GM12892 (cell line): ENCODE measurements at regions not wholly inside any gene's neighbourhood (a gene's known extent, or its start where the extent isn't known, plus 50 kb on each side); places are given as distances from the start of the nearest gene placed in this dataset.

ENCODE experiments used
- POLR2A ChIP-seq: IDR thresholded peaks from 2 replicates; pipeline ENCODE4 v1.6.1; 2011; ENCODE audit warnings: low read depth, low read length, control low read depth
- POLR2AphosphoS5 ChIP-seq: IDR thresholded peaks from 2 replicates; pipeline ENCODE4 v1.6.1; 2011; ENCODE audit warnings: low read depth, low read length, control low read depth
- TAF1 ChIP-seq: IDR thresholded peaks from 2 replicates; pipeline ENCODE4 v1.6.1; 2011; ENCODE audit warnings: low read depth, mild to moderate bottlenecking, control low read depth, low read length, borderline replicate concordance

DNA sequence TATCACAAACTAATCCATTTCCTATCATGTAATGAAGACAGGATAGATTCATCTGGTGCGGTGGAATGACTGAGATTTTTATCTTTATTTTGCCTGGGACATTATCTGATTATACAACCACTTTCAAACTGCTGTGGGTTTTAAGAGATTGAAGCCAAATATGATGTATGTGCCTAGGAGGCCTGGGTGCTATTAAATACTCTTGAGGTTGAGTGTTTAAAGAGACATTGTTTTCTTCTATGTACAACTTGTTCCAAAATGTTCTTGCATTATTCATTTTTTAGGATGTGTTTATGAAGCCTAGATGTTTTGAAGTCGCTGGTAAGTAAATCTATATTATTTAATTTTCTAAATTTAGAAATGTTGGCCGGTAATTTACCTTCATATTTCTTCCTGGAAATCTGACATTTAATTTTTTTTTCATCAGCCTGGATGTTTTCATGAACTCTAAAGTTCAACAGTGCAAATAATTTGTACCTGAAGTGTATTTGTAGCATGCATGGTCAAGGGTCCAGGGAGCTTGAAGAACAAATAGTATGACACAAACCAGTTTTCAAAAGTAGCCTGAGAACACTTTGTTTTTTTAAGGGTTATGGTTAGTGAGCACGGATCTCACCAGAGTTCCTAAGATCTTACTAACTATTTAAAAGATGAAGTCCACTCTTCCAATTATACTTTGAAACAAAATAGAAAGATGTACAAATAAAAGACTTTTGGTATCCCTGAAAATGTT is 72.8 kb upstream of the ATP8A1 start:
- TF ChIP-seq POLR2AphosphoS5, result no peak
- no peak for TF ChIP-seq TAF1
- no peak for TF ChIP-seq POLR2A
